Mesendoderm (in vitro differentiated cells): ENCODE measurements at regions not wholly inside any gene's neighbourhood (a gene's known extent, or its start where the extent isn't known, plus 50 kb on each side); places are given as distances from the start of the nearest gene placed in this dataset.

Experiments used
- DNase-seq: peaks from one replicate; pipeline ENCODE4 v3.0.0; 2013
- H2AK5ac ChIP-seq: 2 replicates; pipeline ENCODE4 v1.6.1; 2013; ENCODE audit warnings: low read length, inconsistent platforms
- H2BK120ac ChIP-seq: 2 replicates; pipeline ENCODE4 v1.6.1; 2013; ENCODE audit warnings: low read depth, mild to moderate bottlenecking, low read length, moderate library complexity, mixed read lengths
- H2BK15ac ChIP-seq: replicated peaks from 2 replicates; pipeline ENCODE4 v1.6.1; 2013; ENCODE audit warnings: low read depth, mild to moderate bottlenecking, moderate library complexity
- H2BK5ac ChIP-seq: 2 replicates; pipeline ENCODE4 v1.6.1; 2013; ENCODE audit warnings: low read length, inconsistent platforms
- H3K18ac ChIP-seq: 2 replicates; pipeline ENCODE4 v1.6.1; 2013; ENCODE audit warnings: mild to moderate bottlenecking, low read length, mixed read lengths
- H3K23ac ChIP-seq: one replicate; pipeline ENCODE4 v1.6.1; 2013; ENCODE audit warnings: low read length
- H3K27ac ChIP-seq: 2 replicates; pipeline ENCODE4 v1.5.1; 2013; ENCODE audit warnings: low read depth, mild to moderate bottlenecking, inconsistent platforms, low read length, moderate library complexity
- H3K27me3 ChIP-seq: 2 replicates; pipeline ENCODE4 v1.6.1; 2013; ENCODE audit warnings: low read length, control low read depth, mild to moderate bottlenecking, inconsistent platforms; ENCODE audit not compliant: insufficient read depth, poor library complexity
- H3K36me3 ChIP-seq: 2 replicates; pipeline ENCODE4 v1.6.1; 2013; ENCODE audit warnings: low read length, inconsistent platforms; ENCODE audit not compliant: control insufficient read depth, insufficient read depth
- H3K4ac ChIP-seq: one replicate; pipeline ENCODE4 v1.6.1; 2013; ENCODE audit warnings: low read depth, mild to moderate bottlenecking, low read length, moderate library complexity
- H3K4me1 ChIP-seq: 2 replicates; pipeline ENCODE4 v1.6.1; 2013; ENCODE audit warnings: low read depth, low read length, inconsistent platforms; ENCODE audit not compliant: control insufficient read depth
- H3K4me2 ChIP-seq: 2 replicates; pipeline ENCODE4 v1.6.1; 2013; ENCODE audit warnings: low read length
- H3K4me3 ChIP-seq: 2 replicates; pipeline ENCODE4 v1.5.1; 2013; ENCODE audit warnings: mild to moderate bottlenecking, low read length
- H3K56ac ChIP-seq: one replicate; pipeline ENCODE4 v1.6.1; 2013; ENCODE audit warnings: low read length
- H3K79me1 ChIP-seq: 2 replicates; pipeline ENCODE4 v1.6.1; 2013; ENCODE audit warnings: low read length, inconsistent platforms
- H3K79me2 ChIP-seq: 2 replicates; pipeline ENCODE4 v1.6.1; 2013; ENCODE audit warnings: mild to moderate bottlenecking, low read length; ENCODE audit not compliant: control insufficient read depth, insufficient read depth
- H3K9ac ChIP-seq: 2 replicates; pipeline ENCODE4 v1.6.1; 2013; ENCODE audit warnings: low read length, inconsistent platforms
- H4K5ac ChIP-seq: one replicate; pipeline ENCODE4 v1.6.1; 2013; ENCODE audit warnings: low read length
- H4K8ac ChIP-seq: one replicate; pipeline ENCODE4 v1.6.1; 2013; ENCODE audit warnings: low read depth, mild to moderate bottlenecking, control low read depth, low read length, moderate library complexity
- WGBS: extraction: QIAGEN DNeasy Blood & Tissue Kit; methylation state at CpG from one replicate; pipeline ENCODE4 v1.1.7; 2013; ENCODE audit warnings: low lambda C conversion rate, missing lambda C conversion rate; ENCODE audit not compliant: insufficient coverage; ENCODE audit errors: extremely low coverage; 5-methylcytosine and 5-hydroxymethylcytosine counted together

DNA sequence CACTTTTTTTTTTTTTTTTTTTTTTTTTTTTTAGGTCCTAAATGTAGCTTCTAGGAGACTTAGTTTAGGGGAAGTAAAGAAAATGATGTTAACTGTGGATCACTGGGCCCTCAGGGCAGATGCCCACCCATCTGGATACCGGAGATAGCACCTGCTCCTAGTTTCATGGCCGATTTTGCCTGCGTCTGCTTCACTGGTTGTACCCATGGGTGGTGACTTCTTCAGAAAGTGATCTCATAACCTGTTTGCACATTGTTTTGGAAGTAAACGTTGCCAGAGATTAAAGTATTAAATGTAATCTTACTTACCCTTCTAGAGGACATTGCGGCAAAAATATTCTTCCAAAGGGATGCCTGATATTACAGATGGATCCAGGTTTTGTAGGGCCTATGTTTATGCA is 79.8 kb upstream of the SGK1 start:
- Histone ChIP-seq H2BK5ac (no peak overlapping the region), H3K56ac (no peak overlapping the region), H2BK15ac (no peak overlapping the region), H3K18ac (no peak overlapping the region), H3K4ac (no peak overlapping the region), H3K79me2 (no peaks in the 10 kb centered on the region), H3K4me2 (no peak overlapping the region), H3K36me3 (no peaks in the 10 kb centered on the region), H4K8ac (no peak overlapping the region), H3K4me3 (no peak overlapping the region), H4K5ac (no peak overlapping the region), H3K23ac (no peak overlapping the region), H2BK120ac (no peak overlapping the region), H2AK5ac (no peak overlapping the region), H3K27ac (no peak overlapping the region), H3K79me1 (no peaks in the 10 kb centered on the region), H3K27me3 (no peaks in the 10 kb centered on the region), H3K4me1 (no peaks in the 10 kb centered on the region), H3K9ac (no peak overlapping the region)
- no CpG with 5 or more reads among the region's 5 CpGs for WGBS
- DNase-seq = no peak

DNA sequence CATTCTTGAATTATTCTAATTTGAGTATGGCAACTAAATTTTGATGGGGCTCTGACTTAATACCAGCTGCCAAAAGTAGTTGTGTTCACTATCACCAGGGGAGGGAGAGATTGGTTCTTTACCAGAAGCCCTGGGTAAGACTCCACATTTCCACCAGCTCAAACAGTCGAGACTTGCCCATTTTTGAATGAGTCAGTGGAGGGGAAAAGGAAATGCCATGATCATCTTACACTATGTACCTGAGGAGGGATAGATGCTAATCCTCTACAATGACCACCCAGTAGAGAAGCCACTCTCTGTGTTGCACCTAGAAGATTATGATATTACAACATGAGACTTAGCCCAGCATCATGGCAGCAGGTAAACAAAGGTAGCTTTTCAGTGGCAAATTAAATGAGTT is 77.0 kb upstream of the SGK1 start:
- H3K4ac ChIP-seq = no peak overlapping the region
- DNase-seq = no peak
- H3K27ac ChIP-seq = no peak overlapping the region
- no peak overlapping the region for H3K56ac ChIP-seq
- H3K79me2 ChIP-seq = no peaks in the 10 kb centered on the region
- no peaks in the 10 kb centered on the region for H3K4me1 ChIP-seq
- no peak overlapping the region for H2BK5ac ChIP-seq
- no peak overlapping the region for H3K9ac ChIP-seq
- WGBS = no CpG with 5 or more reads among the region's 1 CpG
- no peaks in the 10 kb centered on the region for H3K27me3 ChIP-seq
- H3K4me3 ChIP-seq = no peak overlapping the region
- H3K36me3 ChIP-seq = no peaks in the 10 kb centered on the region
- no peaks in the 10 kb centered on the region for H3K79me1 ChIP-seq
- H3K18ac ChIP-seq = no peak overlapping the region
- H3K4me2 ChIP-seq = no peak overlapping the region
- no peak overlapping the region for H2BK15ac ChIP-seq
- H2AK5ac ChIP-seq = no peak overlapping the region
- H4K5ac ChIP-seq = no peak overlapping the region
- no peak overlapping the region for H3K23ac ChIP-seq
- no peak overlapping the region for H2BK120ac ChIP-seq
- no peak overlapping the region for H4K8ac ChIP-seq

- no peak overlapping the region for H3K4me3 ChIP-seq
- H2AK5ac ChIP-seq = no peak overlapping the region
- no peak overlapping the region for H4K8ac ChIP-seq
- no peaks in the 10 kb centered on the region for H3K4me1 ChIP-seq
- no peak overlapping the region for H3K56ac ChIP-seq
- no peak overlapping the region for H3K23ac ChIP-seq
- no peaks in the 10 kb centered on the region for H3K79me1 ChIP-seq
- DNase-seq = no peak
- H3K79me2 ChIP-seq = no peaks in the 10 kb centered on the region
- no peak overlapping the region for H3K27ac ChIP-seq
- H2BK120ac ChIP-seq = no peak overlapping the region
- no peak overlapping the region for H3K4ac ChIP-seq
- no peak overlapping the region for H3K4me2 ChIP-seq
- H3K27me3 ChIP-seq = no peaks in the 10 kb centered on the region
- H3K18ac ChIP-seq = no peak overlapping the region
- no peaks in the 10 kb centered on the region for H3K36me3 ChIP-seq
- no peak overlapping the region for H2BK5ac ChIP-seq
- no peak overlapping the region for H3K9ac ChIP-seq
- H2BK15ac ChIP-seq = no peak overlapping the region
- WGBS = no CpG with 5 or more reads among the region's 1 CpG
- H4K5ac ChIP-seq = no peak overlapping the region
These were observed 76.3 kb upstream of the SGK1 start for GRCh38 chr6:134394208-134394607.

GRCh38 chr6:134391205-134391604 is 73.3 kb upstream of the SGK1 start:
- no peak overlapping the region for H2BK120ac ChIP-seq
- H3K4me2 ChIP-seq = no peak overlapping the region
- no peak overlapping the region for H3K27ac ChIP-seq
- H3K56ac ChIP-seq = no peak overlapping the region
- H3K4ac ChIP-seq = no peak overlapping the region
- H3K36me3 ChIP-seq = no peaks in the 10 kb centered on the region
- no peak overlapping the region for H2BK5ac ChIP-seq
- no peak overlapping the region for H2AK5ac ChIP-seq
- H3K4me3 ChIP-seq = no peak overlapping the region
- WGBS = no CpG with 5 or more reads among the region's 1 CpG
- no peaks in the 10 kb centered on the region for H3K79me2 ChIP-seq
- no peak overlapping the region for H2BK15ac ChIP-seq
- H4K5ac ChIP-seq = no peak overlapping the region
- H3K79me1 ChIP-seq = no peaks in the 10 kb centered on the region
- H3K23ac ChIP-seq = no peak overlapping the region
- DNase-seq = no peak
- no peak overlapping the region for H3K9ac ChIP-seq
- H3K4me1 ChIP-seq = no peaks in the 10 kb centered on the region
- no peaks in the 10 kb centered on the region for H3K27me3 ChIP-seq
- H4K8ac ChIP-seq = no peak overlapping the region
- H3K18ac ChIP-seq = no peak overlapping the region

DNA sequence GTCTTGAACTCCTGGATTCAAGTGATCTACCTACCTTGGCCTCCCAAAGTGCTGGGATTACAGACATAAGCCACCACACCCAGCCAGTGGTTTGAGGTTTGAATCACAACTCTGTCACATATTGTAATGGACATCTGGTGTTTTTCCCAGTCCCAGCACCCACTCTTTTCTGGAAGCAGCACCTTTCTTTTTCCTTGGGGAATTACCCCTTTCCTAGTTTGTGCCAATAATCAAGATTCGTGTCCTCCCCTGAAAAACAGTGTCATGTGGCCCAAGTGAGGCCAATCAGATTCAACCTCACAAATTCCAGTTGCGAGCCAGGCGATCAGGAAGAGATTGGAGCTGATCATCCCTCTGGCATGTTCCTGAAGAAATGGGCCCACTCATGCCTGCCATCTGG is 71.7 kb upstream of the SGK1 start:
- H3K36me3 ChIP-seq = no peaks in the 10 kb centered on the region
- no peak overlapping the region for H3K4ac ChIP-seq
- H2BK120ac ChIP-seq = no peak overlapping the region
- no peak overlapping the region for H3K56ac ChIP-seq
- no peaks in the 10 kb centered on the region for H3K4me1 ChIP-seq
- H3K27ac ChIP-seq = no peak overlapping the region
- no peak overlapping the region for H2BK5ac ChIP-seq
- no peaks in the 10 kb centered on the region for H3K79me2 ChIP-seq
- DNase-seq = no peak
- no peak overlapping the region for H2AK5ac ChIP-seq
- H3K4me3 ChIP-seq = no peak overlapping the region
- no peak overlapping the region for H3K18ac ChIP-seq
- no peak overlapping the region for H3K9ac ChIP-seq
- no CpG with 5 or more reads among the region's 3 CpGs for WGBS
- no peak overlapping the region for H3K23ac ChIP-seq
- H3K79me1 ChIP-seq = no peaks in the 10 kb centered on the region
- H3K4me2 ChIP-seq = no peak overlapping the region
- H3K27me3 ChIP-seq = no peaks in the 10 kb centered on the region
- no peak overlapping the region for H4K8ac ChIP-seq
- no peak overlapping the region for H2BK15ac ChIP-seq
- H4K5ac ChIP-seq = no peak overlapping the region

DNA sequence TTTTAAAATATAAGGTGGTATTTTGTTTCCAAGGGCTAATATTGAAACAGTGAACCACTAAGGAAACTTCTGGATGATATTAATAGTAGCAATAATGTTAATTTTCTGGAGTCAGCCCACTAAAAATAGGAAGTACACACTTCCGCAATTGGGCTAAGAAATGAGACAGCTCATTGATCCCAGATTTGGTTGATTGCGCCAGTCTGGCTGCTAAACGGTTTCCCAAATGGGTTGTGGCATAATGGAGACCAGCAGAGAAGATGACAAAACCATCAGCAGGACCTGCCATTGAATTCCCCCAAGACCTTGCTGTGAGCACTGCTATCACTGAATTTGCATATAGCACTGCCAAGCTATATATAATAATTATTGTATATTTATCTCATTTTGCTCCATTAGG is 71.2 kb upstream of the SGK1 start:
- Histone ChIP-seq H3K4me3 (no peak overlapping the region), H3K9ac (no peak overlapping the region), H3K18ac (no peak overlapping the region), H3K4ac (no peak overlapping the region), H3K4me2 (no peak overlapping the region), H3K79me2 (no peaks in the 10 kb centered on the region), H2BK15ac (no peak overlapping the region), H3K23ac (no peak overlapping the region), H2BK5ac (no peak overlapping the region), H3K4me1 (no peaks in the 10 kb centered on the region), H3K79me1 (no peaks in the 10 kb centered on the region), H2AK5ac (no peak overlapping the region), H3K27me3 (no peaks in the 10 kb centered on the region), H2BK120ac (no peak overlapping the region), H4K8ac (no peak overlapping the region), H4K5ac (no peak overlapping the region), H3K27ac (no peak overlapping the region), H3K36me3 (no peaks in the 10 kb centered on the region), H3K56ac (no peak overlapping the region)
- no peak for DNase-seq
- WGBS = no CpG with 5 or more reads among the region's 3 CpGs
